Type B pancreatic cell (in vitro differentiated cells): ENCODE measurements at regions not wholly inside any gene's neighbourhood (a gene's known extent, or its start where the extent isn't known, plus 50 kb on each side); places are given as distances from the start of the nearest gene placed in this dataset.

Experiments
- DNase-seq: peaks from one replicate; pipeline ENCODE4 v3.0.0; 2021; ENCODE audit warnings: mixed read lengths; ENCODE audit not compliant: unreplicated experiment; ENCODE audit errors: extremely low spot score
- H3K27ac Mint-ChIP-seq: 2 replicates; pipeline ENCODE4 v1.8.0; 2021; ENCODE audit warnings: mild to moderate bottlenecking, mixed read lengths
- H3K27me3 Mint-ChIP-seq: 2 replicates; pipeline ENCODE4 v1.8.0; 2021; ENCODE audit warnings: mixed read lengths
- H3K36me3 Mint-ChIP-seq: 2 replicates; pipeline ENCODE4 v1.8.0; 2021; ENCODE audit warnings: mixed read lengths
- H3K4me1 Mint-ChIP-seq: one replicate; pipeline ENCODE4 v1.8.0; 2021; ENCODE audit warnings: mixed read lengths; ENCODE audit not compliant: unreplicated experiment
- H3K4me3 Mint-ChIP-seq: 2 replicates; pipeline ENCODE4 v1.8.0; 2021; ENCODE audit warnings: mild to moderate bottlenecking, mixed read lengths
- H3K9me3 Mint-ChIP-seq: 2 replicates; pipeline ENCODE4 v1.8.0; 2021; ENCODE audit warnings: mixed read lengths
- TF ChIP-seq, protein P1 (sequence below): fragments of 200-600 bp; sonication (generic); conservative IDR thresholded peaks from 2 replicates; pipeline ENCODE4 v1.5.0; 2021; ENCODE audit warnings: antibody characterized with exemption, mild to moderate bottlenecking

DNA sequence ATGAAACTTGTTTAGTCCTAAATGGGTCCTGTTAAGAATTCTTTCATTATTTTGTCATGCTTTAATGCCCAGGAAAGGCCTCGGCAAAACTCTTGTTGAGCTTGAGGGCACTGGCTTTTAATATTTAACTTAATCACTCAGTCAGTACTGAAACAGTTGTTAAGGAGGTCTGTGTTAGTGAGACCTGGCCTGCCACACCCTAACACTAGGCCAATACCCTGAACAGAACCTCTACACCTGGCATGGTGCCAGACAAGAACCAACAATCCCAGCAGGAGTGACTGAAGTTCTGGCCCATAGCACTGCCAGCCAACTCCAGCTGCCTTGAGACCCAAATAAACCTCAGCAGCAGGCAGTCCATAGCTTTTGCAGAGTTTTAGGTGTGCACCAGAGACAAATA, 85.7 kb upstream of the ITM2A start:
- no peak for DNase-seq

DNA sequence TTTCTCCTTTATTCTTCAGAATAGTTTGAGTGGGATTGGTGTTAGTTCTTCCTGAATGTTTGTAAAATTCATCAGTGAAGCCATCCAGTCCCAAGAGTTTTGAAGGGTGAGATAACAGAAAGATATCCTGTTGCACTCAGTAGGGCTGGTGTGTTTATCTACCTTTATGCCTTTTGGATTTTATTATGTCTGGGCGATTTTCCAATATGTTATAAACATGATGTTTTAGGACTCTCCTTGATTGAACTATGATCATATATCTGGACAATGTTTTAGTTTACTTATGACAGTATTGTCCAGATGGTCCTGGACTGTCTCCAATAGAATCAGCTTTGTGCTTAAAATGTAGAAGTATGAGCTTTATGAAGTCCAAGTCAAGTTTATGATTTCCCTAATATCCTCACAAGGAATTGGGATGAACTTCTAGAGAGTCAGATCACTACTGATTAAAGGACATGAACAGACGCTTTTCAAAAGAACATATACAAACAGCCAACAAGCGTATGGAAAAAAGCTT, 77.6 kb upstream of the ITM2A start:
- no peak overlapping the region for H3K27ac Mint-ChIP-seq
- no peaks in the 10 kb centered on the region for H3K9me3 Mint-ChIP-seq
- H3K4me1 Mint-ChIP-seq = no peaks in the 10 kb centered on the region
- H3K27me3 Mint-ChIP-seq = no peaks in the 10 kb centered on the region
- no peak for DNase-seq
- H3K4me3 Mint-ChIP-seq = no peak overlapping the region
- TF ChIP-seq, protein P1, sequence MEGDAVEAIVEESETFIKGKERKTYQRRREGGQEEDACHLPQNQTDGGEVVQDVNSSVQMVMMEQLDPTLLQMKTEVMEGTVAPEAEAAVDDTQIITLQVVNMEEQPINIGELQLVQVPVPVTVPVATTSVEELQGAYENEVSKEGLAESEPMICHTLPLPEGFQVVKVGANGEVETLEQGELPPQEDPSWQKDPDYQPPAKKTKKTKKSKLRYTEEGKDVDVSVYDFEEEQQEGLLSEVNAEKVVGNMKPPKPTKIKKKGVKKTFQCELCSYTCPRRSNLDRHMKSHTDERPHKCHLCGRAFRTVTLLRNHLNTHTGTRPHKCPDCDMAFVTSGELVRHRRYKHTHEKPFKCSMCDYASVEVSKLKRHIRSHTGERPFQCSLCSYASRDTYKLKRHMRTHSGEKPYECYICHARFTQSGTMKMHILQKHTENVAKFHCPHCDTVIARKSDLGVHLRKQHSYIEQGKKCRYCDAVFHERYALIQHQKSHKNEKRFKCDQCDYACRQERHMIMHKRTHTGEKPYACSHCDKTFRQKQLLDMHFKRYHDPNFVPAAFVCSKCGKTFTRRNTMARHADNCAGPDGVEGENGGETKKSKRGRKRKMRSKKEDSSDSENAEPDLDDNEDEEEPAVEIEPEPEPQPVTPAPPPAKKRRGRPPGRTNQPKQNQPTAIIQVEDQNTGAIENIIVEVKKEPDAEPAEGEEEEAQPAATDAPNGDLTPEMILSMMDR = no peak
- H3K36me3 Mint-ChIP-seq = no peaks in the 10 kb centered on the region

More for the DNA sequence above, 85.7 kb upstream of the ITM2A start:
- no peaks in the 10 kb centered on the region for H3K9me3 Mint-ChIP-seq
- H3K4me3 Mint-ChIP-seq = no peak overlapping the region
- H3K27ac Mint-ChIP-seq = no peak overlapping the region
- no peaks in the 10 kb centered on the region for H3K4me1 Mint-ChIP-seq
- no peaks in the 10 kb centered on the region for H3K27me3 Mint-ChIP-seq
- no peaks in the 10 kb centered on the region for H3K36me3 Mint-ChIP-seq
- TF ChIP-seq, protein P1 = no peak

DNA sequence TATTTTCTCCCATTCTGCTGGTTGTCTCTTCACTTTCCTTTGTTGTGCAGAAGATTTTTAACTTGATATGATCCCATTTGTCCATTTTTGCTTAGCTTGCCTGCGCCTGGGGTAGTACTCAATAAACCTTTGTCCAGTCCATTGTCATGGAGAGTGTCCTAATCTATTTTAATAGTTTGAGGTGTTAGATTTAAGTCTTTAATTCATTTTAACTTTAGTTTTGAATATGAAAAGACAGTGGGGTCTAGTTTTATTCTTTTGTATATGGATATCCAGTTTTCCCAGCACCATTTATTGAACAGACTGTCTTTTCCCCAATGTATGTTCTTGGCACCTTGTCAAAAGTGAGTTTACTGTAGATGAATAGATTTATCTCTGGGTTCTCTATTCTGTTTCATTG, 76.0 kb upstream of the ITM2A start:
- H3K4me1 Mint-ChIP-seq = no peaks in the 10 kb centered on the region
- H3K27me3 Mint-ChIP-seq = no peaks in the 10 kb centered on the region
- TF ChIP-seq, protein P1 = no peak
- H3K27ac Mint-ChIP-seq = no peak overlapping the region
- no peaks in the 10 kb centered on the region for H3K9me3 Mint-ChIP-seq
- no peak for DNase-seq
- no peak overlapping the region for H3K4me3 Mint-ChIP-seq
- H3K36me3 Mint-ChIP-seq = no peaks in the 10 kb centered on the region

DNA sequence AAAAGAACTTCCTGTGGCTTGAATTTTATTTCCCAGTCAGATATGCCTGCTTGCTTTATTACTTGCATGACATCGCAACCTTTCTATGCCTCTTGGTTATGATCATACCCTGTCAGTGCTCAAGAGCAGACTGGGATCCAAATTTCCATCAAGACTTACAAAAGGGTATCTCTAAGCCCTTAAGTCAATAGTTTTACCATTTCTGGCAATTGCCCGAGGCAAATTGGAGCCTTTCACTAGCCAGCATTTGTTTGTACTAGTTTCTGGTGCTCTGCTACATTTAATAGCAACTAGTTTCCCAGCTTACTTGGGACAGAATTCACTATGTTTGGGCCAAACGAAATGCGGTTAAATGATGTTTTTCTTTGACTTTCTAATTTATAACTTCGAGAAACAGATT, 73.2 kb upstream of the ITM2A start:
- Mint-ChIP-seq H3K36me3 (no peaks in the 10 kb centered on the region), H3K9me3 (no peaks in the 10 kb centered on the region), H3K4me1 (no peaks in the 10 kb centered on the region), H3K27me3 (no peaks in the 10 kb centered on the region), H3K27ac (no peak overlapping the region), H3K4me3 (no peak overlapping the region)
- TF ChIP-seq, protein P1 = no peak
- DNase-seq = no peak
